CD4-positive, alpha-beta T cell treated with Interleukin-10 for 1 hour (primary cell): ENCODE measurements at regions not wholly inside any gene's neighbourhood (a gene's known extent, or its start where the extent isn't known, plus 50 kb on each side); places are given as distances from the start of the nearest gene placed in this dataset.
A peak's percentile ranks its signal among the peaks of the same experiment; 100 is the strongest.

Source experiments
- DNase-seq: peaks from one replicate; pipeline ENCODE4 v3.0.0-alpha.2; 2020

GRCh38 chr21:25328736-25329135, 278.5 kb downstream of the MRPL39 start:
- DNase-seq, result no peak

GRCh38 chr21:25326181-25326580, 281.1 kb downstream of the MRPL39 start:
- no peak for DNase-seq

GRCh38 chr21:25324666-25325065, 282.6 kb downstream of the MRPL39 start:
- DNase-seq, result no peak

GRCh38 chr21:25323356-25323949, 283.8 kb downstream of the MRPL39 start:
- no peak for DNase-seq

GRCh38 chr21:25314247-25314646, 293.0 kb downstream of the MRPL39 start:
- DNase-seq, result no peak

- no peak for DNase-seq
These were observed 293.5 kb downstream of the MRPL39 start for GRCh38 chr21:25313829-25314228.

- no peak for DNase-seq
These were observed 299.8 kb downstream of the MRPL39 start for GRCh38 chr21:25307489-25307888.

- DNase-seq, result no peak
These were observed 302.7 kb downstream of the MRPL39 start for GRCh38 chr21:25304611-25305010.

GRCh38 chr21:25300632-25301031, 306.6 kb downstream of the MRPL39 start:
- no peak for DNase-seq

- DNase-seq, result no peak
These were observed 308.5 kb downstream of the MRPL39 start for GRCh38 chr21:25298512-25299491.

- no peak for DNase-seq
These were observed 310.2 kb downstream of the MRPL39 start for GRCh38 chr21:25297117-25297516.

GRCh38 chr21:25296252-25296651, 311.0 kb downstream of the MRPL39 start:
- no peak for DNase-seq

- DNase-seq, result no peak
These were observed 314.9 kb downstream of the MRPL39 start for GRCh38 chr21:25292396-25292795.

- DNase-seq, result peak; percentile 9
These were observed 323.6 kb downstream of the MRPL39 start for GRCh38 chr21:25283720-25284119.

- DNase-seq, result no peak
These were observed 326.1 kb downstream of the MRPL39 start for GRCh38 chr21:25281134-25281533.

GRCh38 chr21:25280061-25280460, 327.2 kb downstream of the MRPL39 start:
- no peak for DNase-seq

- no peak for DNase-seq
These were observed 333.3 kb downstream of the MRPL39 start for GRCh38 chr21:25273959-25274358.

- no peak for DNase-seq
These were observed 352.6 kb downstream of the MRPL39 start for GRCh38 chr21:25254491-25255174.

GRCh38 chr21:25246546-25246945, 360.7 kb downstream of the MRPL39 start:
- DNase-seq, result no peak

GRCh38 chr21:25244735-25245134, 362.5 kb downstream of the MRPL39 start:
- DNase-seq, result no peak

GRCh38 chr21:25243808-25244207, 363.5 kb downstream of the MRPL39 start:
- DNase-seq, result no peak

- DNase-seq, result no peak
These were observed 366.3 kb downstream of the MRPL39 start for GRCh38 chr21:25240974-25241373.
